GM12878 (cell line): ENCODE measurements at regions not wholly inside any gene's neighbourhood (a gene's known extent, or its start where the extent isn't known, plus 50 kb on each side); places are given as distances from the start of the nearest gene placed in this dataset.

ENCODE experiments used
- ATAC-seq: fragments of 200-7000 bp; cut with Tn5 transposase; 3 replicates; pipeline ENCODE4 v1.9.1; 2020; ENCODE audit warnings: mild to moderate bottlenecking, moderate library complexity
- BruUV-seq: library from RNA; stranded (reverse); fragments of 400-500 nt; replicated peaks from 2 replicates; lab custom pipeline; 2021; lab: Mats Ljungman, UMichigan
- CTCF ChIA-PET: fragments of 300-600 bp; sonication (Branson Sonifier 250); formaldehyde crosslinking; extraction: SDS; loops from one replicate; lab custom pipeline; 2021; ENCODE audit warnings: inconsistent platforms; lab: Yijun Ruan, JAX
- POLR2A ChIA-PET: fragments of 350-600 bp; formaldehyde crosslinking; extraction: SDS; loops from one replicate; lab custom pipeline; 2021; ENCODE audit warnings: inconsistent platforms; lab: Charles Lee
- RAD21 ChIA-PET: fragments of 300-600 bp; sonication (Branson Sonifier 250); formaldehyde crosslinking; loops from one replicate; lab custom pipeline; 2023; ENCODE audit warnings: antibody characterized with exemption; ENCODE audit not compliant: unreplicated experiment; lab: Charles Lee
- SMC1A ChIA-PET: fragments of 300-600 bp; sonication (Branson Sonifier 250); formaldehyde crosslinking; loops from one replicate; lab custom pipeline; 2023; ENCODE audit not compliant: unreplicated experiment, uncharacterized antibody; lab: Charles Lee
- DNase-seq: peaks from one replicate; pipeline ENCODE4 v3.0.0-alpha.2; 2011; ENCODE audit warnings: low read depth, low spot score
- FAIRE-seq: peaks from 3 replicates; lab custom pipeline; 2011; peaks lifted over from hg19 to GRCh38; lab: Jason Lieb, UNC
- H2AFZ ChIP-seq: 2 replicates; pipeline ENCODE4 v1.6.0; 2011; ENCODE audit warnings: low read depth, low read length, control low read depth; ENCODE audit not compliant: control insufficient read depth
- H3K27ac ChIP-seq: 2 replicates; pipeline ENCODE4 v1.5.1; 2011; ENCODE audit warnings: control low read depth; ENCODE audit not compliant: control insufficient read depth, insufficient read depth
- H3K27me3 ChIP-seq, 2 experiments: replicated peaks in 1 of 2; 2 replicates each; pipeline versions ENCODE4 v1.6.0 to v1.6.1; 2011; ENCODE audit warnings: low read length in 1 of 2; ENCODE audit not compliant: control insufficient read depth in 2 of 2, insufficient read depth in 2 of 2
- H3K36me3 ChIP-seq, 2 experiments: 2 replicates each; pipeline ENCODE4 v1.5.1; 2011; ENCODE audit warnings: low read length in 1 of 2; ENCODE audit not compliant: control insufficient read depth in 2 of 2, insufficient read depth in 2 of 2
- H3K4me1 ChIP-seq: 2 replicates; pipeline ENCODE4 v1.6.1; 2011; ENCODE audit warnings: mild to moderate bottlenecking, low read length, moderate library complexity, mixed read lengths; ENCODE audit not compliant: control insufficient read depth, insufficient read depth
- H3K4me2 ChIP-seq: 2 replicates; pipeline ENCODE4 v1.6.0; 2011; ENCODE audit warnings: control low read depth; ENCODE audit not compliant: control insufficient read depth, insufficient read depth
- H3K4me3 ChIP-seq: fragments of 200-600 bp; sonication (generic); 2 replicates; pipeline ENCODE4 v1.5.1; 2016
- H3K79me2 ChIP-seq: 2 replicates; pipeline ENCODE4 v1.6.0; 2011; ENCODE audit warnings: low read length; ENCODE audit not compliant: control insufficient read depth, insufficient read depth
- H3K9ac ChIP-seq: 2 replicates; pipeline ENCODE4 v1.8.0; 2011; ENCODE audit warnings: low read length, control low read depth, mixed read lengths; ENCODE audit not compliant: control insufficient read depth, insufficient read depth
- H3K9me3 ChIP-seq: replicated peaks from 3 replicates; pipeline ENCODE4 v1.5.1; 2011; ENCODE audit warnings: mild to moderate bottlenecking, low read length; ENCODE audit not compliant: control insufficient read depth, insufficient read depth
- H4K20me1 ChIP-seq: 2 replicates; pipeline ENCODE4 v1.6.0; 2011; ENCODE audit not compliant: control insufficient read depth, insufficient read depth
- ATF7 ChIP-seq: fragments of 450-650 bp; IDR thresholded peaks from 2 replicates; pipeline ENCODE4 v1.6.1; 2016; ENCODE audit warnings: low read depth, mild to moderate bottlenecking
- LARP7 ChIP-seq: fragments of 450-650 bp; IDR thresholded peaks from 2 replicates; pipeline ENCODE4 v1.6.1; 2017; ENCODE audit warnings: mild to moderate bottlenecking
- MTA3 ChIP-seq: IDR thresholded peaks from 2 replicates; pipeline ENCODE4 v1.6.1; 2012; ENCODE audit warnings: low read length, inconsistent platforms, borderline replicate concordance
- NR2C2 ChIP-seq: IDR thresholded peaks from 2 replicates; pipeline ENCODE4 v1.6.1; 2011; ENCODE audit warnings: borderline replicate concordance, low read depth; ENCODE audit not compliant: control insufficient read depth, insufficient read length
- NR2F1 ChIP-seq: fragments of 450-650 bp; conservative IDR thresholded peaks from 2 replicates; pipeline ENCODE4 v1.6.1; 2017; ENCODE audit warnings: mild to moderate bottlenecking
- PAX8 ChIP-seq: fragments of 450-650 bp; IDR thresholded peaks from 2 replicates; pipeline ENCODE4 v1.6.1; 2017; ENCODE audit warnings: mild to moderate bottlenecking, moderate library complexity
- PML ChIP-seq: IDR thresholded peaks from 2 replicates; pipeline ENCODE4 v1.6.1; 2012; ENCODE audit warnings: low read length, inconsistent platforms
- SMAD5 ChIP-seq: IDR thresholded peaks from 2 replicates; pipeline ENCODE4 v1.6.1; 2016; ENCODE audit warnings: antibody characterized with exemption, low read depth
- STAT1 ChIP-seq: fragments of 450-650 bp; conservative IDR thresholded peaks from 2 replicates; pipeline ENCODE4 v1.6.1; 2014; ENCODE audit warnings: antibody characterized with exemption, mild to moderate bottlenecking
- YY1 ChIP-seq: IDR thresholded peaks from 2 replicates; pipeline ENCODE4 v1.6.1; 2011; ENCODE audit warnings: low read depth, mild to moderate bottlenecking, low read length
- ZNF622 ChIP-seq: fragments of 450-650 bp; IDR thresholded peaks from 2 replicates; pipeline ENCODE4 v1.6.1; 2017; ENCODE audit warnings: mild to moderate bottlenecking, inconsistent platforms
- WGBS: methylation state at CpG from one replicate; pipeline ENCODE4 v1.1.6; 2016; ENCODE audit warnings: low lambda C conversion rate; ENCODE audit not compliant: insufficient replicate concordance, insufficient coverage; ENCODE audit errors: missing lambda C conversion rate; 5-methylcytosine and 5-hydroxymethylcytosine counted together
- in situ Hi-C: fragments of 300-500 bp; cut with MboI; formaldehyde crosslinking; loops from 9 replicates; pipeline ENCODE4 v1.14.3; 2018; ENCODE audit warnings: mixed read lengths
- intact Hi-C: fragments of 100-400 bp; cut with micrococcal nuclease; formaldehyde crosslinking; loops from one replicate; pipeline ENCODE4 v1.14.2; 2022; ENCODE audit not compliant: unreplicated experiment
- TF ChIP-seq, protein P1 (sequence below): fragments of 450-650 bp; IDR thresholded peaks from 2 replicates; pipeline ENCODE4 v1.6.1; 2017; ENCODE audit warnings: mild to moderate bottlenecking

GRCh38 chr15:81523867-81524266, 149.9 kb upstream of the TMC3 start:
- Histone ChIP-seq H3K9ac (no peak overlapping the region), H3K9me3 (no peaks in the 10 kb centered on the region), H3K27me3 (no peaks in the 10 kb centered on the region; a peak in 1 of 4 replicates), H3K27ac (no peak overlapping the region), H3K36me3 (no peaks in the 10 kb centered on the region), H4K20me1 (no peaks in the 10 kb centered on the region), H3K4me2 (no peak overlapping the region), H3K79me2 (no peaks in the 10 kb centered on the region), H3K4me1 (no peaks in the 10 kb centered on the region), H3K4me3 (no peak overlapping the region), H2AFZ (no peak overlapping the region)
- ChIA-PET POLR2A (no interaction called here), CTCF (no interaction called here), RAD21 (no interaction called here), SMC1A (no interaction called here)
- no peak for FAIRE-seq
- intact Hi-C loops = no loop called here
- in situ Hi-C loops = no loop called here
- 0% methylated on average over 2 of the region's 2 CpGs for WGBS
- TF ChIP-seq PML = no peak
- no peak for TF ChIP-seq STAT1
- TF ChIP-seq LARP7 = no peak
- no peak for TF ChIP-seq SMAD5
- no peak for TF ChIP-seq MTA3
- TF ChIP-seq, protein P1, sequence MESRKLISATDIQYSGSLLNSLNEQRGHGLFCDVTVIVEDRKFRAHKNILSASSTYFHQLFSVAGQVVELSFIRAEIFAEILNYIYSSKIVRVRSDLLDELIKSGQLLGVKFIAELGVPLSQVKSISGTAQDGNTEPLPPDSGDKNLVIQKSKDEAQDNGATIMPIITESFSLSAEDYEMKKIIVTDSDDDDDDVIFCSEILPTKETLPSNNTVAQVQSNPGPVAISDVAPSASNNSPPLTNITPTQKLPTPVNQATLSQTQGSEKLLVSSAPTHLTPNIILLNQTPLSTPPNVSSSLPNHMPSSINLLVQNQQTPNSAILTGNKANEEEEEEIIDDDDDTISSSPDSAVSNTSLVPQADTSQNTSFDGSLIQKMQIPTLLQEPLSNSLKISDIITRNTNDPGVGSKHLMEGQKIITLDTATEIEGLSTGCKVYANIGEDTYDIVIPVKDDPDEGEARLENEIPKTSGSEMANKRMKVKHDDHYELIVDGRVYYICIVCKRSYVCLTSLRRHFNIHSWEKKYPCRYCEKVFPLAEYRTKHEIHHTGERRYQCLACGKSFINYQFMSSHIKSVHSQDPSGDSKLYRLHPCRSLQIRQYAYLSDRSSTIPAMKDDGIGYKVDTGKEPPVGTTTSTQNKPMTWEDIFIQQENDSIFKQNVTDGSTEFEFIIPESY = no peak
- TF ChIP-seq YY1 = no peak
- TF ChIP-seq ZNF622 = no peak
- no peak for TF ChIP-seq NR2F1
- TF ChIP-seq ATF7 = no peak
- TF ChIP-seq NR2C2 = no peak
- no peak for TF ChIP-seq PAX8
- no TSS peak for BruUV-seq
- ATAC-seq = no peak
- DNase-seq = no peak
